Adipocyte (in vitro differentiated cells): ENCODE measurements at regions not wholly inside any gene's neighbourhood (a gene's known extent, or its start where the extent isn't known, plus 50 kb on each side); places are given as distances from the start of the nearest gene placed in this dataset.

Experiments used
- DNase-seq: peaks from one replicate; pipeline ENCODE4 v3.0.0-alpha.2; 2015; ENCODE audit warnings: low read depth
- H3K27me3 ChIP-seq: replicated peaks from 2 replicates; pipeline ENCODE4 v1.7.0; 2013; ENCODE audit warnings: mild to moderate bottlenecking, low read length, moderate library complexity; ENCODE audit not compliant: control insufficient read depth, insufficient read depth
- H3K36me3 ChIP-seq: 2 replicates; pipeline ENCODE4 v1.7.0; 2013; ENCODE audit warnings: low read length, mild to moderate bottlenecking, moderate library complexity; ENCODE audit not compliant: control insufficient read depth, insufficient read depth, severe bottlenecking
- H3K4me1 ChIP-seq: 2 replicates; pipeline ENCODE4 v1.7.0; 2013; ENCODE audit warnings: mild to moderate bottlenecking, low read length, moderate library complexity; ENCODE audit not compliant: control insufficient read depth, insufficient read depth
- H3K4me3 ChIP-seq: 2 replicates; pipeline ENCODE4 v1.7.0; 2013; ENCODE audit warnings: mild to moderate bottlenecking, low read length, moderate library complexity
- H3K9ac ChIP-seq: 2 replicates; pipeline ENCODE4 v1.7.0; 2013; ENCODE audit warnings: mild to moderate bottlenecking, low read length, moderate library complexity
- H3K9me3 ChIP-seq: 2 replicates; pipeline ENCODE4 v1.7.0; 2013; ENCODE audit warnings: mild to moderate bottlenecking, low read length, moderate library complexity; ENCODE audit not compliant: control insufficient read depth

DNA sequence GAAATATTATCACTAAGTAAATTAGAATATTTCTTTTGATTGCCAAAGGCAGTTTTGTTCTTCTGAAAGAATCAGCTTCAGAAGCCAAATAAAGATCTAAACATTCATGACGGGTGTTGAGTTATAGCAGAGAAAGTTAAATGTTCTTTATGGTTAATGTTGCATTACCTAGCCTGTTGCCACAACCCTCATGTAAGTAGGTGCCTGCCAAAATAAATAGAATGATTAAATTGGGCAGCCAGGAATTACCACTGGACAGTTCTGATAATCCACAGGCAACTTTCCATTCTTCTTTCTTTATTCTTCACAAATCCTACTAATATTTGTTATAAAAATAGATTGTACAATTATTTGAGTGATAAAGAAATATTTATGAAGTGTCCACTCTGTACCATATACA is 217.9 kb upstream of the NRIP1 start:
- no peaks in the 10 kb centered on the region for H3K9me3 ChIP-seq
- no peaks in the 10 kb centered on the region for H3K4me1 ChIP-seq
- no peaks in the 10 kb centered on the region for H3K36me3 ChIP-seq
- no peak overlapping the region for H3K9ac ChIP-seq
- no peak for DNase-seq
- H3K27me3 ChIP-seq: no peaks in the 10 kb centered on the region
- H3K4me3 ChIP-seq: no peak overlapping the region

DNA sequence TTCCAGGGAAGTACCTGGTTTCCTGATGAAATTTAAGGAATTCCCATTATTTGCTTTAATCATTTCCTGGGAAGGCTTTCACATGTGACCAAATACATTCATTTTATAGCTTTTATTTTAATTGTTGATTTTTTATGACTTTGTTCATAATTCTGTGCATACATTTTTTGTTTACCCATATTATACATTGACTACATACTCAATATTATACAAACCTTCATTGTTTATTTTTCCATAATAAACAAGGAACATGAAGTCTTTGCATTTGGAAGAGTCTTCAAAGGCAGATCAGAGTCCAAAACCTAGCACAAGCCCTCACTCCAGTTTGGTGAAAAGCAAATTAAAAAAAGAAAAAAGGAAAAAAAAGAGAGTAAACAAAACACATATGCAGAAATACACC is 218.3 kb upstream of the NRIP1 start:
- H3K4me1 ChIP-seq: no peaks in the 10 kb centered on the region
- H3K9ac ChIP-seq: no peak overlapping the region
- H3K36me3 ChIP-seq: no peaks in the 10 kb centered on the region
- H3K4me3 ChIP-seq: no peak overlapping the region
- no peak for DNase-seq
- no peaks in the 10 kb centered on the region for H3K9me3 ChIP-seq
- H3K27me3 ChIP-seq: no peaks in the 10 kb centered on the region

DNA sequence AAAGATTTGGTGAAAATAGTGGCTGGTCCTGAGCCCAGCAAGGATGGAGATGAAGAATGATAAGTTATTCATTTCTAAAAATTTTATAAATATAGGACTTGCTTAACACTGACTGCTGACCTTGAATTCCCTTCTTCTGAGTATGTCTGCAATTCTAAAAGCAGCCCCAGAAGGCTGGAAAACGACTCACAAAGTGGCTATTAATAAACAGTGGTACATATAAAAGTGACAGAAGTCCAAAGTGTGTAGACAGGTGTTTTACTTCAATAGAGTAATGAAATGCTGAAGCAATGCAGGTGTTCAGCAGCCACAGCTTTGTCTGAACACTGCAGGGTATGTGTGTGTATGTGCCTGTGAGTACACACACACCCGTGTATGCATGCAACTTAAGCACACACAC is 219.0 kb upstream of the NRIP1 start:
- H3K27me3 ChIP-seq: no peaks in the 10 kb centered on the region
- H3K36me3 ChIP-seq: no peaks in the 10 kb centered on the region
- no peak overlapping the region for H3K9ac ChIP-seq
- no peak for DNase-seq
- no peak overlapping the region for H3K4me3 ChIP-seq
- no peaks in the 10 kb centered on the region for H3K4me1 ChIP-seq
- H3K9me3 ChIP-seq: no peaks in the 10 kb centered on the region

DNA sequence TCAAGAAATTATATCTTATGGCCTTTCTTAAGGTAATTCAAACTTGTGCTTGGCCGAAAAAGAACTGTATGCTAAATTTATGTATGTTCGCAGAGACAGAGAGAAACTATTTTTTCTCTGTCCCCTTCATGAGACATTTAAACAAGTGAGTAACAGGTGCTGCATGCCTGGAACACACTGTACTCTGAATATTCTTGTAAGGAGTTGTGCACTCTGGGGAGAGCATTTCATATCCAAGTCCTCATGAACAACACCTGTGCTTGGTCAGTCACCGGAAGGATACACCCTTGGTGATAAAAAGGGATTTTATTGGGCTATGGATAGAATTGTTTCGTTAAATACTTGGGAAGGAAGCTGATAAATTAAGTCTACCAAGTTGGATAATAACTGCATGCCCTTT is 220.8 kb upstream of the NRIP1 start:
- Histone ChIP-seq H3K9ac (no peak overlapping the region), H3K4me1 (no peaks in the 10 kb centered on the region), H3K27me3 (no peaks in the 10 kb centered on the region), H3K9me3 (no peaks in the 10 kb centered on the region), H3K36me3 (no peaks in the 10 kb centered on the region), H3K4me3 (no peak overlapping the region)
- no peak for DNase-seq

DNA sequence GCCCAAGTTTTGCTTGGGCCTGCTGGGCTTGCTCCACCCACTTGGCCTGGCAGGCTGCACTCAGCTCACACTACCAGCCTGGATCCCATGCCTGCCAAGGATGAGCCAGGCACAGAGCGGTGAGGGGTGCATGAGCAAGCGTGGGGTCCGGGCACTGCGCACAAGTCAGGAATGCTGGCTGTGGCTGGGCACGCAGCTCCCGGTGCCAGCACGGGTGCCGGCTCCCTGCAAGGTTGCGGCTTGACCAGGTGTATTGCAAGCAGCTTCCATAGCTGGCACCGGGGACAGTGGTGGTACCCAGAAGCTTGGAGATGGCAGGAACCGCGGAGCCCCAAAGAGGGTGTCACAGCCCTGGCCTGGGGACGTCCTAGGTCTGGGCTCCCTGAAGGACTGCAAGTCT is 224.4 kb upstream of the NRIP1 start:
- peaks cover 10% of the 10 kb centered on the region for H3K4me1 ChIP-seq
- no peaks in the 10 kb centered on the region for H3K36me3 ChIP-seq
- DNase-seq: no peak
- H3K27me3 ChIP-seq: no peaks in the 10 kb centered on the region
- no peaks in the 10 kb centered on the region for H3K9me3 ChIP-seq
- no peak overlapping the region for H3K4me3 ChIP-seq
- no peak overlapping the region for H3K9ac ChIP-seq

DNA sequence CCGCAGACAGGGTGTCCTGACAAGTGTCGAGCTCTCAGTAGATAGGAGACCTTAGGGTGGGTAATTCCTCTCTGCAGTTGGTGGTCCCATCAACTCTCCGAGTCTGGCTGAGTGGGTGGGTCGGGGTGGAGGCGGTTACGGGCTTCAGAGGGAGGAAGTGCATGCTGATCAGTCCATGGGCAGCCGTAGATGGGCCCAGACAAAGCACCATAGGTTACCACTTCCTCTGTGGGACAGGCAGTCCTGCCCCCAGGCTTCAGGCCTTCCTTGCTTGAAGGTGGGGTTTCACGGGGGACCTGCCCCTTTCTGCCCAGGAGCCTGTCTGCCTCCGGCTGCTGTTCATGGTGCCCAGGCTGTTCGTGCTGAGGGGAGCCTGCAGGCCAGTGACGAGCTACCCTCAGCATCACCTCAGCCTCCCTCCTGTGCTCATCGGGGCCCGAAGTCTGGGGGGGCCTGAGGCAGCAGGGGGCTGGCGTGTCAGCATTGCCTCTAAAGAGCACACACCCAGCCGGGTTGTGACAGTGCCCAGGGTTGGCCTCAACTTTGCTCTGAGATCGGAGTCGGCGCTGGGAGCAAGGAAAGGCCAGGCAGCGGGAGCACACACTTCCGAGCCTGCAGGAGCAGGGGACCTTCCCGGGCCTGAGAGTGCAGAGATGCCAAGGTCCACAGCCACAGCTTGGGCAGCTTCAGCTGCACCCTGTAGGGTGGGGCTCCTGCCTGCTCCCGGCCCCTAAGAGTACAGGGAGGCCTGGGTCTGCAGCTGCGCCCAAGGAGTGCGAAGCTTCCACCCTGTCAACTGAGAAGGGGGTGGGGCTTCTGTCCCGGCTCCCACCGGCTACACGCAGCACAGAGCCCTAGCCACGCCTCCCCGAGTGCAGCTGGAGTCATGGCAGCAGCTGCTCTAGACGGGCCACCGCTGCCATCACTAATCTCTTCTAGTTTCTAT is 225.4 kb upstream of the NRIP1 start:
- no peak for DNase-seq
- H3K4me3 ChIP-seq: no peak overlapping the region
- H3K9me3 ChIP-seq: no peaks in the 10 kb centered on the region

DNA sequence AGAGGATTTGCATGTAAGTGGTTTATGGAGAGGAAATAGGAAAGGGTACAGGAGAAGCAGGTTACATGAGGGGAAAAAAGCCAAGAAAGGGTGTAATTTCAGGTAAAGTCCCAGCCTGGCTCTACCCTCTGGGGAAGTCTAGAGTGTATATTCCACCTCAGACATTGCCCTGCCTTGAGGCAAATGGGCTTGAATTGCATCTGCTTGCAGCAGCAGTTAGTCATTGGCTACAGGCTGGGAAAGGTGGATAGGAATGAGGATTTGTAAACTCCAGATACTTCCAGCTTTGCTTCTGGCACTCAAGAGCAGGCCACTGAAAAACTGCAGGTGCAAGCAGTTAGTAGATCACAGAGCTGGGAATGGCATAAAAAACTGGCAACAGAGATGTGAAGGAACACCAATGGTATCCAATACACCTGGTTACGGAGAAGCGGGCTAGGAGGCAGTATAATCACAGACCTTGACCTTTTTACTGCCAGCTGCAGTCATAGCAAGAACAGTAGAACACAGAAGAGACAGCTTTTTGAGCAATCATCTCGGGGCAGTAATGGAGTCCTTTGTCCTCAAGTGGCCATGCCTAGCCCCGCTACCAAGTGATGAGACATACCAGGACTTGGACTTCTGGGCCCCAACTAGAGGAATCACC is 226.9 kb upstream of the NRIP1 start:
- Histone ChIP-seq H3K36me3 (no peaks in the 10 kb centered on the region), H3K9ac (no peak overlapping the region)
- no peak for DNase-seq

More for the DNA sequence above, 225.4 kb upstream of the NRIP1 start:
- no peaks in the 10 kb centered on the region for H3K36me3 ChIP-seq
- no peaks in the 10 kb centered on the region for H3K27me3 ChIP-seq
- H3K9ac ChIP-seq: no peak overlapping the region
- H3K4me1 ChIP-seq: peaks cover 10% of the 10 kb centered on the region

DNA sequence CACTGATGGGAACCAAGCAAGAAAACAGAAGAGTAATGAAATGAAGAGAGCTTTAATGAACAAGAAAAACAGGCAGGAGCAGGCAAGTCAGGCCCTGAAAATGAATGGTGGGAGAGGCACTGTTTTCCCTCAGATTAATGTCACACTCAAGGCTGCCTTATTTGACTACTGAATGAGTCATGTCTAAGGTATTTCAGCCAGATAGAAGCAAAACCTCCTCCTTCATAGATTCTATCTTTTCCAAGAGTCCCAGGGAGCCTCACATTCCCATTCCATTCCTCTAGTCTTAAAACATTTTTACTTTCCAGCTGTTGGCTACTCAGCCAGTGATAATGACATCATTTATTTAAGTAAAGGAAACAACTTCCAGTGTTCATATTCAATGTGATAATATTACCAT is 228.4 kb upstream of the NRIP1 start:
- no peaks in the 10 kb centered on the region for H3K36me3 ChIP-seq
- H3K4me1 ChIP-seq: peaks cover 10% of the 10 kb centered on the region
- H3K9me3 ChIP-seq: no peaks in the 10 kb centered on the region
- peak; percentile 67 for DNase-seq
- H3K27me3 ChIP-seq: no peaks in the 10 kb centered on the region
- no peak overlapping the region for H3K4me3 ChIP-seq
- no peak overlapping the region for H3K9ac ChIP-seq

More for the DNA sequence above, 226.9 kb upstream of the NRIP1 start:
- H3K4me3 ChIP-seq: no peak overlapping the region
- H3K4me1 ChIP-seq: peaks cover 10% of the 10 kb centered on the region
- no peaks in the 10 kb centered on the region for H3K9me3 ChIP-seq
- H3K27me3 ChIP-seq: no peaks in the 10 kb centered on the region

DNA sequence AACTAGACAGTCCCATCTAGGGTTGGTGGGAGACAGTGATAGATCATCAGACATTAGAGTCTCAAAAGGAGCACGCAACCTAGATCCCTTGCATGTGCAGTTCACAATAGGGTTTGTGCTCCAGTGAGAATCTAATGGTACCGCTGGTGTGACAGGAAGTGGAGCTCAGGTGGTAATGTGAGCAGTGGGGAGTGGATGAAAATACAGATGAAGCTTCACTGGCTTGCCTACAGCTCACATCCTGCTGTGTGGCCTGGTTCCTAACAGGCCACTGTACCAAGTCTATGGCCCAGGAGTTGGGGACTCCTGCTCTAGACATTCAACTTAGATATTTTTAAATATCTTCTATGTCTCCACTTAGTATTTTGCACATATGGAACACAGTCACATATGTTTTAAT is 231.1 kb upstream of the NRIP1 start:
- no peaks in the 10 kb centered on the region for H3K36me3 ChIP-seq

DNA sequence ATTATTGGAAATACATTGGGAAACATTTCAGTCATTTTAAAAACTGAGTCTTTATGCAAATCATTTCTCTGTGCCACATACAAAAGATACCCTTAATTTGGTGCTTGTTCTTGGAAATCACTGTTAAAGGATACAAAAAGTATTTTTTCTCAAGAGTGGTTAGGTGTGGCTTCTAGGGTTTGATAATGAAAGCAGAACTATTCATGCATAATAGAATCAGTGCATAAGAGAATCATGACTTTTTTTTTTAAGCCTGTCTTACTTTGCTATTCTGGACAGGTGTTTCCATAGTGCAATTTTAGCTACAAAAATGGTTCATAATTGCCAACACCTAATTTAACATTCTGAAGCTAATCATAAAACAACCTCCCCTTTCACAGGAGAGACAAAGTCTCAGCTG is 233.0 kb upstream of the NRIP1 start:
- no peak for DNase-seq
- Histone ChIP-seq H3K4me3 (no peak overlapping the region), H3K27me3 (no peaks in the 10 kb centered on the region), H3K9ac (no peak overlapping the region), H3K9me3 (no peaks in the 10 kb centered on the region), H3K4me1 (peaks cover 14% of the 10 kb centered on the region), H3K36me3 (no peaks in the 10 kb centered on the region)

More for the DNA sequence above, 231.1 kb upstream of the NRIP1 start:
- no peaks in the 10 kb centered on the region for H3K9me3 ChIP-seq
- no peak overlapping the region for H3K4me3 ChIP-seq
- H3K4me1 ChIP-seq: peaks cover 14% of the 10 kb centered on the region
- no peaks in the 10 kb centered on the region for H3K27me3 ChIP-seq
- no peak for DNase-seq
- H3K9ac ChIP-seq: no peak overlapping the region

DNA sequence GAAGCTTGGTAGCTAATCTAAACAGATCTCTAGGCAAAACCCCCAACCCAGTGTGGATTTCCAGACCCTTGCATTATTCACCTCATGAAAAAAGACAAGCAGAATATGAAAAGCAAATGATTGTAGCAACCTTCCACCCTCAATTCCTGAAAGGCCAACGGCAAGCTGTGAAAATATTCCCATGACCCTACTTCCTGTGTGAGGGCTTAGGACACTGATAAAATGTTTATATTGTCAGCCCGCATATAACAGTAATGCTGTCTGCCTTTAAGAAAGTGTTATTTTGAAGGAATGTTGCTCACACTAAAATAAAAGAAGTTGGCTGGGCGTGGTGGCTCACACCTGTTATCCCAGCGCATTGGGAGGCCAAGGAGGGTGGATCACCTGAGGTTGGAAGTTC is 233.5 kb upstream of the NRIP1 start:
- Histone ChIP-seq H3K9me3 (no peaks in the 10 kb centered on the region), H3K27me3 (no peaks in the 10 kb centered on the region), H3K4me3 (no peak overlapping the region), H3K9ac (no peak overlapping the region), H3K4me1 (peaks cover 10% of the 10 kb centered on the region), H3K36me3 (no peaks in the 10 kb centered on the region)
- no peak for DNase-seq
